Karpas-422 (cell line): ENCODE measurements at regions not wholly inside any gene's neighbourhood (a gene's known extent, or its start where the extent isn't known, plus 50 kb on each side); places are given as distances from the start of the nearest gene placed in this dataset.

Source experiments
- DNase-seq: peaks from one replicate; pipeline ENCODE4 v3.0.0-alpha.2; 2015
- H2AFZ ChIP-seq: fragments of 200-600 bp; sonication (generic); 2 replicates; pipeline ENCODE4 v1.6.1; 2014; ENCODE audit warnings: antibody characterized with exemption, low read length, mixed read lengths
- H3K27ac ChIP-seq: fragments of 200-600 bp; sonication (generic); 2 replicates; pipeline ENCODE4 v1.5.1; 2014; ENCODE audit warnings: mild to moderate bottlenecking, low read length, moderate library complexity
- H3K27me3 ChIP-seq: fragments of 200-600 bp; sonication (generic); 2 replicates; pipeline ENCODE4 v1.6.1; 2014; ENCODE audit warnings: low read length, mixed read lengths
- H3K36me3 ChIP-seq: fragments of 200-600 bp; sonication (generic); 2 replicates; pipeline ENCODE4 v1.6.1; 2014; ENCODE audit warnings: low read length, mixed read lengths; ENCODE audit not compliant: insufficient read depth
- H3K4me1 ChIP-seq: fragments of 200-600 bp; sonication (generic); 2 replicates; pipeline ENCODE4 v1.6.1; 2014; ENCODE audit warnings: mild to moderate bottlenecking, low read length, mixed read lengths
- H3K4me2 ChIP-seq: fragments of 200-600 bp; sonication (generic); 2 replicates; pipeline ENCODE4 v1.6.1; 2014; ENCODE audit warnings: low read length, low read depth, mild to moderate bottlenecking; ENCODE audit not compliant: poor library complexity, severe bottlenecking
- H3K4me3 ChIP-seq: fragments of 200-600 bp; sonication (generic); 2 replicates; pipeline ENCODE4 v1.5.1; 2014; ENCODE audit warnings: mild to moderate bottlenecking, antibody characterized with exemption, low read length, mixed read lengths
- H3K79me2 ChIP-seq: fragments of 200-600 bp; sonication (generic); 2 replicates; pipeline ENCODE4 v1.6.1; 2014; ENCODE audit warnings: mild to moderate bottlenecking, low read length, mixed read lengths
- H3K9ac ChIP-seq: fragments of 200-600 bp; sonication (generic); 2 replicates; pipeline ENCODE4 v1.6.0; 2014; ENCODE audit warnings: low read length
- H3K9me2 ChIP-seq: fragments of 200-600 bp; sonication (generic), shearing (Covaris generic); replicated peaks from 2 replicates; pipeline ENCODE4 v1.6.0; 2014; ENCODE audit warnings: mild to moderate bottlenecking, low read length, moderate library complexity; ENCODE audit not compliant: insufficient read depth
- H3K9me3 ChIP-seq: fragments of 300-700, 200-600 bp; sonication (generic); 2 replicates; pipeline ENCODE4 v1.6.1; 2014; ENCODE audit warnings: low read length, mixed read lengths
- H4K20me1 ChIP-seq: fragments of 200-600 bp; sonication (generic); 2 replicates; pipeline ENCODE4 v1.6.1; 2014; ENCODE audit warnings: mild to moderate bottlenecking, antibody characterized with exemption, low read length, low read depth; ENCODE audit not compliant: insufficient read depth

DNA sequence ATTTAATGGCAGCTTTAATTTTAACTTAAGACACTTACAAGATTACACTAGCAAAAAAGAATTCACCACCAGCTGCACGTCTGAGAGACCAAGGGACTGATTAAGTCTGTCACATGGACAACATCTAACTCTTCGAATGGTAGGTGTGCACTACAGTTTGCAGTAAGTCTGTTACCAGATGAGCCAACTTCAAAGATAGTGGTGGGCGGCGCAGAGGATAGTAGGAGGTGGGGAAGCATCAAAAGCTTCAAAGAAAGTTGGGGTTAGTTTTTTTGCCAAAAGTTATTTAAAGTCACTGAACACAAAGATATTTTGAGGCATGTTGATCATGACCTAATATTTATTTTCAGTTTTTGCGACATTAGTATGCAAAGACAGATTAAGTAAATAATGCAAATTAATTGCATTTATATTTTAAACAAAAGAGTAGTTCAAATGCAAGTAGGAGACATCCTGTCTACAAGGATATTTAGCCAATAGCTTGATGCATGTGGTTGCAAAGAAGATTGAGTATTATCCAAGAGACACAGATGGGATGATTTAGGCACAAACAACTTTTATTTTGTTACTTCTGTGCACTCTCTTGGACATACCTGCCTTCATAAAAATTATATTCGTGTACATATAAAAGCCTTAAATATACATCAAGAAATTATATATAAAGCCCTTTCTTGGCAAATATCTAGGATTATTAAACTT lies 327.7 kb downstream of the BMP4 start:
- H3K9me3 ChIP-seq: no peaks in the 10 kb centered on the region
- 0 out of 2 replicates have a peak, but pooled peaks cover 3% of the 10 kb centered on the region for H3K27me3 ChIP-seq
- no peaks in the 10 kb centered on the region for H4K20me1 ChIP-seq

DNA sequence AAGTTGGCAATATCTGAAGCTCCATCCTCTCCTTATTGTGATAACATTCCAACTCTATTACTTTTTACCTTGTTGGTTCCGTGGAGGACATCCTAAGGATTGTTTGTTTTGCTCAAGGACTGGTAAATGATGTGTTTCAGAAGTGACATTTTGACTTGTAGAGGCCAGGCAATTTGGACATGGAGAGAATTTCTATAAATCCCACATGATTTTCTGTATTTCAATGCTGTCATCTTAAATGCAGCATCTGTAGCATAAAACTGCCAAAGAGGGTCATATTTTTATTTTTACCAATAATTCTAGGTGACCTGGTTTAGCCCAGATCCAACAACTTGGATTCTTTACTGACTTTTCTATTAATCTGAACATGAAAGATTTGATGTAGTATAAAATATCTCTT lies 328.4 kb downstream of the BMP4 start:
- DNase-seq: no peak

More for the DNA sequence above, 327.7 kb downstream of the BMP4 start:
- Histone ChIP-seq H3K36me3 (no peaks in the 10 kb centered on the region), H3K4me1 (peaks cover 8% of the 10 kb centered on the region), H3K9ac (no peak overlapping the region), H3K79me2 (no peaks in the 10 kb centered on the region), H3K9me2 (no peaks in the 10 kb centered on the region), H3K27ac (no peak overlapping the region), H3K4me3 (no peak overlapping the region), H3K4me2 (no peak overlapping the region), H2AFZ (no peak overlapping the region)
- no peak for DNase-seq

DNA sequence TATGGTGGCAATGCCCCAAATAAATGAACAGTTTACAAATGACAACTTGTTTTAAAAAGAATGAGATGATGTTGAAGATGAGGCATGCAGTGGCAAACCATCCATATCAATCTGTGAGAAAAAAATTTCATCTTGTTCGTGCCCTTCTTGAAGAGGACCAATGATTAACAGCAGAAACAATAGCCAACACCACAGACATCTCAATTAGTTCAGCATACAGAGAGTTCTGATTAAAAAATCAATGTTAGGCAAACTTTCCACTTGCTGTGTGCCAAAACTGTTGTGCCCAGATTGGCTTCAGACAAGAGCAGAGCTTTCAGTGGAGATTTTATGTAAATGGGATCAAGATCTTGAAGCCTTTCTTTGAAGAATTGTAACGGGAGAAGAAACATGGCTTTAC lies 329.9 kb downstream of the BMP4 start:
- 0 out of 2 replicates have a peak, but pooled peaks cover 3% of the 10 kb centered on the region for H3K27me3 ChIP-seq
- H3K79me2 ChIP-seq: no peaks in the 10 kb centered on the region
- no peak overlapping the region for H3K27ac ChIP-seq
- DNase-seq: no peak
- no peaks in the 10 kb centered on the region for H3K9me2 ChIP-seq
- H3K9ac ChIP-seq: no peak overlapping the region
- H3K4me3 ChIP-seq: no peak overlapping the region
- H2AFZ ChIP-seq: no peak overlapping the region
- H3K4me1 ChIP-seq: peaks cover 8% of the 10 kb centered on the region
- H3K36me3 ChIP-seq: no peaks in the 10 kb centered on the region
- no peaks in the 10 kb centered on the region for H3K9me3 ChIP-seq
- H4K20me1 ChIP-seq: no peaks in the 10 kb centered on the region
- no peak overlapping the region for H3K4me2 ChIP-seq

More for the DNA sequence above, 328.4 kb downstream of the BMP4 start:
- no peak overlapping the region for H3K27ac ChIP-seq
- no peak overlapping the region for H3K9ac ChIP-seq
- 0 out of 2 replicates have a peak, but pooled peaks cover 3% of the 10 kb centered on the region for H3K27me3 ChIP-seq
- no peak overlapping the region for H3K4me3 ChIP-seq
- no peaks in the 10 kb centered on the region for H3K79me2 ChIP-seq
- no peak overlapping the region for H2AFZ ChIP-seq
- H4K20me1 ChIP-seq: no peaks in the 10 kb centered on the region
- H3K4me1 ChIP-seq: peaks cover 8% of the 10 kb centered on the region
- no peaks in the 10 kb centered on the region for H3K9me2 ChIP-seq
- no peaks in the 10 kb centered on the region for H3K36me3 ChIP-seq
- no peak overlapping the region for H3K4me2 ChIP-seq
- H3K9me3 ChIP-seq: no peaks in the 10 kb centered on the region

GRCh38 chr14:53622447-53622846 lies 334.2 kb downstream of the BMP4 start:
- H3K4me3 ChIP-seq: no peak overlapping the region
- no peak overlapping the region for H3K4me2 ChIP-seq
- H3K27ac ChIP-seq: no peak overlapping the region
- H4K20me1 ChIP-seq: no peaks in the 10 kb centered on the region
- DNase-seq: no peak
- H3K27me3 ChIP-seq: no peaks in the 10 kb centered on the region
- no peak overlapping the region for H3K9ac ChIP-seq
- no peak overlapping the region for H2AFZ ChIP-seq
- no peaks in the 10 kb centered on the region for H3K79me2 ChIP-seq
- no peaks in the 10 kb centered on the region for H3K9me2 ChIP-seq
- H3K9me3 ChIP-seq: no peaks in the 10 kb centered on the region
- H3K36me3 ChIP-seq: no peaks in the 10 kb centered on the region
- H3K4me1 ChIP-seq: peaks cover 8% of the 10 kb centered on the region

- H3K79me2 ChIP-seq: no peaks in the 10 kb centered on the region
- no peak overlapping the region for H3K4me2 ChIP-seq
- no peak overlapping the region for H3K27ac ChIP-seq
- no peak overlapping the region for H2AFZ ChIP-seq
- H3K9me3 ChIP-seq: no peaks in the 10 kb centered on the region
- no peaks in the 10 kb centered on the region for H3K9me2 ChIP-seq
- no peak for DNase-seq
- peaks cover 8% of the 10 kb centered on the region for H3K4me1 ChIP-seq
- H3K27me3 ChIP-seq: no peaks in the 10 kb centered on the region
- no peak overlapping the region for H3K9ac ChIP-seq
- H4K20me1 ChIP-seq: no peaks in the 10 kb centered on the region
- H3K36me3 ChIP-seq: no peaks in the 10 kb centered on the region
- no peak overlapping the region for H3K4me3 ChIP-seq
These were observed 334.7 kb downstream of the BMP4 start for GRCh38 chr14:53621921-53622320.

DNA sequence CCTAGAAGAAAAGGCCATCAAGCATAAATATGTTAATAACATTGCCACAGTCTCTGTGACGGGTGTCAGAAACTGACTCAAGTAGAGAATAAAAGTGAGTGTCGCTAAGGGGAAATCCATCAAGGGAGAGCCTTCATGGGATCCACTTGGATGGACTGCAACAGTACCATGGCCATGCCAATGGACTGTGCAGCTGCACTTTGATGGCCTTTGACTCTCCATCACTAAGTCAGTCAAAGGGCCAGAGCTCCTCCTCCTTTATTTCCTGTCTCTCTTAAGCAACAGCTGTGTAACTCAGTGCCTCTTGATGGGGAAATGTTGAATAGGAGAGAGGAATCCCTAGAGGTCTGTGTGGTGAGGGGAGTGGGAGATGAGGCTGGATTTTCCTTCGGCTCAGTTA lies 335.2 kb downstream of the BMP4 start:
- Histone ChIP-seq H2AFZ (no peak overlapping the region), H3K4me2 (no peak overlapping the region)

GRCh38 chr14:53620890-53621289 lies 335.7 kb downstream of the BMP4 start:
- H3K9me2 ChIP-seq: no peaks in the 10 kb centered on the region

More for the DNA sequence above, 335.2 kb downstream of the BMP4 start:
- no peaks in the 10 kb centered on the region for H3K9me3 ChIP-seq
- no peak overlapping the region for H3K9ac ChIP-seq
- H3K27me3 ChIP-seq: no peaks in the 10 kb centered on the region
- no peaks in the 10 kb centered on the region for H3K79me2 ChIP-seq
- H3K27ac ChIP-seq: no peak overlapping the region
- no peaks in the 10 kb centered on the region for H4K20me1 ChIP-seq
- H3K9me2 ChIP-seq: no peaks in the 10 kb centered on the region
- no peaks in the 10 kb centered on the region for H3K36me3 ChIP-seq
- no peak for DNase-seq
- peaks cover 8% of the 10 kb centered on the region for H3K4me1 ChIP-seq
- no peak overlapping the region for H3K4me3 ChIP-seq

DNA sequence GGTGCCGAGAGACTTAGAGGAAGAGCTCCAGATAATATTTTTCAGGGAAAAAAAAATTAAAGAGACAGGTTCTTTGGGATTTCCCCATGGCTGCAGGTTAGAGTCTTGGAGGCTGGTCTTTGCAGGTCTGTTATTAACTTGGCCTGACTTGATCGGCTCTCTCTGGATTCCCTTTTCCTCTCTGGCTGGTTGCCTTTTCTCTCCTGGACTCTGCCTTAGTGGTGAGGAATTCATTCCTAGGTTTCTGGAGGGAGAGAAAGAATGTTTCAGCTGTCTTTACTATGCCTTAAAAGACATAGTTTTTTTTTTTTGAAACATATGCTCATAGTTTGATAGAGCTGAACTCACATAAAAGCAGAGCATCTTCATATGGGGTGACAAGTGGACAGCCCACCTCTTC lies 336.3 kb downstream of the BMP4 start:
- no peak for DNase-seq
- Histone ChIP-seq H3K4me2 (no peak overlapping the region), H3K27ac (no peak overlapping the region), H3K36me3 (no peaks in the 10 kb centered on the region), H3K9ac (no peak overlapping the region), H3K27me3 (no peaks in the 10 kb centered on the region), H3K9me2 (no peaks in the 10 kb centered on the region), H3K79me2 (no peaks in the 10 kb centered on the region), H4K20me1 (no peaks in the 10 kb centered on the region), H3K4me3 (no peak overlapping the region), H3K4me1 (peaks cover under 1% of the 10 kb centered on the region), H3K9me3 (no peaks in the 10 kb centered on the region), H2AFZ (no peak overlapping the region)

More at GRCh38 chr14:53620890-53621289, 335.7 kb downstream of the BMP4 start:
- no peak for DNase-seq
- no peaks in the 10 kb centered on the region for H3K79me2 ChIP-seq
- H4K20me1 ChIP-seq: no peaks in the 10 kb centered on the region
- H3K4me3 ChIP-seq: no peak overlapping the region
- no peaks in the 10 kb centered on the region for H3K9me3 ChIP-seq
- H3K9ac ChIP-seq: no peak overlapping the region
- no peak overlapping the region for H3K4me2 ChIP-seq
- H3K36me3 ChIP-seq: no peaks in the 10 kb centered on the region
- peaks cover 7% of the 10 kb centered on the region for H3K4me1 ChIP-seq
- no peak overlapping the region for H2AFZ ChIP-seq
- no peaks in the 10 kb centered on the region for H3K27me3 ChIP-seq
- H3K27ac ChIP-seq: no peak overlapping the region
